GM20000 (cell line): ENCODE measurements at regions not wholly inside any gene's neighbourhood (a gene's known extent, or its start where the extent isn't known, plus 50 kb on each side); places are given as distances from the start of the nearest gene placed in this dataset.

Experiments used
- DNase-seq: peaks from one replicate; pipeline ENCODE4 v3.0.0; 2012; ENCODE audit warnings: low spot score
- TF ChIP-seq, protein P1 (sequence below): IDR thresholded peaks from 2 replicates; pipeline ENCODE4 v1.5.1; 2012; ENCODE audit warnings: mild to moderate bottlenecking, control low read depth; ENCODE audit errors: extremely low read depth, missing control alignments

DNA sequence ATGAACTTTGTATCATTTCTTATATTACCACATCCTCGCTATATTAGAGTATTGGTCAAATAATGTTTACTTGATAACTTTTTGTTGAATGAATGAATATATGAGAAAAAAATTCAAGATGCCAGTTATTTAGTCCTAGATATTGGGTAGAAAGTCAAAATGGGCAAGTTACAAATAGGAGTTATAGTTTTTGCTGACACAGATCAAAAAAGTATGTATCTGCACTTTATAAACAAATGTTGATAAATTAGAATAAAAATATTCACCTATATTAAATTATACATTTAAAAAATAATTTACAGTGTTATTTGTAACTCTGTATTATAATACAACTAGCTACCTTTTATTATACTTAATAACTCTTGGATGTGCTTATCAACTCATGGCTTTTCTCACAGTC lies 57.8 kb upstream of the NDST4 start:
- no peak for DNase-seq
- TF ChIP-seq, protein P1, sequence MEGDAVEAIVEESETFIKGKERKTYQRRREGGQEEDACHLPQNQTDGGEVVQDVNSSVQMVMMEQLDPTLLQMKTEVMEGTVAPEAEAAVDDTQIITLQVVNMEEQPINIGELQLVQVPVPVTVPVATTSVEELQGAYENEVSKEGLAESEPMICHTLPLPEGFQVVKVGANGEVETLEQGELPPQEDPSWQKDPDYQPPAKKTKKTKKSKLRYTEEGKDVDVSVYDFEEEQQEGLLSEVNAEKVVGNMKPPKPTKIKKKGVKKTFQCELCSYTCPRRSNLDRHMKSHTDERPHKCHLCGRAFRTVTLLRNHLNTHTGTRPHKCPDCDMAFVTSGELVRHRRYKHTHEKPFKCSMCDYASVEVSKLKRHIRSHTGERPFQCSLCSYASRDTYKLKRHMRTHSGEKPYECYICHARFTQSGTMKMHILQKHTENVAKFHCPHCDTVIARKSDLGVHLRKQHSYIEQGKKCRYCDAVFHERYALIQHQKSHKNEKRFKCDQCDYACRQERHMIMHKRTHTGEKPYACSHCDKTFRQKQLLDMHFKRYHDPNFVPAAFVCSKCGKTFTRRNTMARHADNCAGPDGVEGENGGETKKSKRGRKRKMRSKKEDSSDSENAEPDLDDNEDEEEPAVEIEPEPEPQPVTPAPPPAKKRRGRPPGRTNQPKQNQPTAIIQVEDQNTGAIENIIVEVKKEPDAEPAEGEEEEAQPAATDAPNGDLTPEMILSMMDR = no peak

DNA sequence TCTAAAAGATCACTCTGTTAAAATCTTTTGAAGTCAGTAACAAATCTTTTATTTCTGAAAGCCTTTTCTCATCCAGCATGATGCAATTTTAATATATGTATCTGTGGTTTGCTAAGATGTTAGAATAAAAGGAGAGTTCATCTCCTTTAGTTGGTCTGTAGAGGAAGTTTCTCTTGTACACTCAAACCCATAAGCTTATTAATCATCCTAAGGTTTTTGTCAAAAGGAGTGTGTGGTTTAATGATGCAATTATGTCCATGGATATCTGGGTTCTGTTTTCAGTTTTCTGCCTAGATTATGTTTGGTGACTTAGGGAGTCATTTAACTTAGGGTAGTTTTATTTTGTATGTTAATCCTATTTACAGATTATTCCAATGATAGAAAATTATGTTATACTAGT lies 52.1 kb upstream of the NDST4 start:
- TF ChIP-seq, protein P1 = no peak
- DNase-seq = no peak
